Ishikawa (cell line): ENCODE measurements at regions not wholly inside any gene's neighbourhood (a gene's known extent, or its start where the extent isn't known, plus 50 kb on each side); places are given as distances from the start of the nearest gene placed in this dataset.

ENCODE experiments used
- CEBPB ChIP-seq: IDR thresholded peaks from 2 replicates; pipeline ENCODE4 v1.6.1; 2012
- CREB1 ChIP-seq: IDR thresholded peaks from 2 replicates; pipeline ENCODE4 v1.6.1; 2012; ENCODE audit warnings: low read depth
- EGR1 ChIP-seq: IDR thresholded peaks from 2 replicates; pipeline ENCODE4 v1.6.1; 2012
- EP300 ChIP-seq: IDR thresholded peaks from 2 replicates; pipeline ENCODE4 v1.6.1; 2012; ENCODE audit warnings: borderline replicate concordance
- FOXM1 ChIP-seq: IDR thresholded peaks from 2 replicates; pipeline ENCODE4 v1.6.1; 2012; ENCODE audit warnings: low read depth, borderline replicate concordance
- MAX ChIP-seq: IDR thresholded peaks from 2 replicates; pipeline ENCODE4 v1.6.1; 2012
- NFIC ChIP-seq: IDR thresholded peaks from 2 replicates; pipeline ENCODE4 v1.6.1; 2012
- RAD21 ChIP-seq: IDR thresholded peaks from 2 replicates; pipeline ENCODE4 v1.6.1; 2012; ENCODE audit warnings: low read depth
- REST ChIP-seq: IDR thresholded peaks from 2 replicates; pipeline ENCODE4 v1.6.1; 2012; ENCODE audit warnings: low read depth, mild to moderate bottlenecking
- TAF1 ChIP-seq: IDR thresholded peaks from 2 replicates; pipeline ENCODE4 v1.6.1; 2012; ENCODE audit warnings: low read depth, mild to moderate bottlenecking
- TCF12 ChIP-seq: IDR thresholded peaks from 2 replicates; pipeline ENCODE4 v1.6.1; 2012; ENCODE audit warnings: low read depth
- TEAD4 ChIP-seq: IDR thresholded peaks from 2 replicates; pipeline ENCODE4 v1.6.1; 2012
- YY1 ChIP-seq: IDR thresholded peaks from 2 replicates; pipeline ENCODE4 v1.6.1; 2012; ENCODE audit warnings: low read depth
- ZBTB7A ChIP-seq: IDR thresholded peaks from 2 replicates; pipeline ENCODE4 v1.6.1; 2012; ENCODE audit warnings: low read depth
- TF ChIP-seq, protein P1 (sequence below): IDR thresholded peaks from 2 replicates; pipeline ENCODE4 v1.6.1; 2012

DNA sequence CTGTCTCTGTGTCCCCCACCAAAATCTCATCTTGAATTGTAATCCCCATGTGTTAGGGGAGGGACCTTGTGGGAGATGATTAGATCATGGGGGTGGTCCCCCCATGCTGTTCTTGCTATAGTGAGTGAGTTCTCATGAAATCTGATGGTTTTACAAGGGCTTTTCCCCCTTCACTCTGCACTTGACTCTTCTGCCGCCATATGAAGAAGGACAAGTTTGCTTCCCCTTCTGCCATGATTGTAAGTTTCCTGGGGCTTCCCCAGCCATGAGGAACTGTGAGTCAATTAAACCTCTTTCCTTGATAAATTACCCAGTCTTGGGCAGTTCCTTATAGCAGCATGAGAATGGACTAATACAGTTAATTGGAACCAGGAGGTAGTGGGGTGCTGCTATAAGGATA is 137.1 kb upstream of the RAB4A start:
- TF ChIP-seq CEBPB (no peak), EGR1 (no peak), FOXM1 (no peak), CREB1 (no peak), YY1 (no peak), REST (no peak), TCF12 (no peak), RAD21 (no peak), NFIC (no peak), MAX (no peak), EP300 (no peak), ZBTB7A (no peak)
- TF ChIP-seq, protein P1, sequence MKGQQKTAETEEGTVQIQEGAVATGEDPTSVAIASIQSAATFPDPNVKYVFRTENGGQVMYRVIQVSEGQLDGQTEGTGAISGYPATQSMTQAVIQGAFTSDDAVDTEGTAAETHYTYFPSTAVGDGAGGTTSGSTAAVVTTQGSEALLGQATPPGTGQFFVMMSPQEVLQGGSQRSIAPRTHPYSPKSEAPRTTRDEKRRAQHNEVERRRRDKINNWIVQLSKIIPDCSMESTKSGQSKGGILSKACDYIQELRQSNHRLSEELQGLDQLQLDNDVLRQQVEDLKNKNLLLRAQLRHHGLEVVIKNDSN: no peak

GRCh38 chr1:229135773-229136172 is 135.1 kb upstream of the RAB4A start:
- no peak for TF ChIP-seq REST
- TF ChIP-seq TCF12: no peak
- no peak for TF ChIP-seq FOXM1
- no peak for TF ChIP-seq RAD21
- TF ChIP-seq, protein P1: no peak
- no peak for TF ChIP-seq EP300

DNA sequence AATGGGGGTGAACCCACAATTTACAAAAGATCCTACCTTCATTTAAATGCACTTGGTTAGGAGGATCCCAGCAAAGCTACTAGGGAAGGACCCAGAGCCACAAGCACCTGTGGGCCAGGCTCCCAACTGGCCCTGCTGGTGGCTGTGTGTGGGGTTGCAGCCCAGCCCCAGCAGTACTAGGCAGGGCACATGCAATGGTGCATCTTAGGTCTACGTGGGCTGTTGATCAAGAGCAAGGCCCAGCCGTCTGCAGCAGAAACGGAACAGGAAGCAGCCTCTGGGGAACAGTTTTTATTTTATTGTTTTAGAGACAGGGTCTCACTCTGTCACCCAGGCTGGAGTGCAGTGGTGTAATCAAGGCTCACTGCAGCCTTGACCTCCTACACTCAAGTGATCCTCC is 134.1 kb upstream of the RAB4A start:
- TF ChIP-seq RAD21 (no peak), TEAD4 (no peak)
- TF ChIP-seq, protein P1: no peak

GRCh38 chr1:229137271-229137670 is 133.6 kb upstream of the RAB4A start:
- TF ChIP-seq ZBTB7A (no peak), CREB1 (no peak), REST (no peak), TAF1 (no peak), EGR1 (no peak), RAD21 (no peak), NFIC (no peak), MAX (no peak), YY1 (no peak), TEAD4 (no peak), EP300 (no peak), TCF12 (no peak), CEBPB (no peak), FOXM1 (no peak)
- TF ChIP-seq, protein P1: no peak
